ENCODE measurements at regions not wholly inside any gene's neighbourhood (a gene's known extent, or its start where the extent isn't known, plus 50 kb on each side); places are given as distances from the start of the nearest gene placed in this dataset.

DNA sequence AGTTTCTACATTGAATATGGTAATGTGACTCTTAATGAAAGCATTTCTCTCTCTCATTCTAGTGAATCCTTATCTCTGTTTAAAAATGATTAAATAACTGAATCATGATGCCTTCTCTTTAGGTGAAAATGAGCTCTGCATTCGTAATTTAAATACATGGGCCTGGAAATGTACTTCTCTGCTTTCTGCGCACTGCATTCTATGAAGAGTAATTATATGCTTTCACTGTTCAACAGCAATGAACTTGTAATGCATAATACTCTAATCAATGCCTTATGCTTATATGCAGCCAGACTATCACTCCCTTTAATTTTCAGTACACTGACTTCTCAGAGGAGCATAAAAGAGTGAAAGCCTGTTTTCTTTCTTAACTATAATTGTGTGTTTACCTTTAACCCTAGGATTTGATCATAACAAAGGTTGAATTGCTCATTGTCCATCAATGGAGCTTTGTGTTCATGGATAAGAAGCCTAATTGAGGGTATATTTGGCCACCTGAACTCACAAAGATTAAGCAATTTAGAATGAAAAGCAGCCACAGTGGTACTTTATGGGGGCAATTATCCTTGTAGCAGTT is 330.8 kb upstream of the PDZRN3 start:
- no peak for DNase-seq (ENCODE audit: low read depth in 2 of 2)

DNA sequence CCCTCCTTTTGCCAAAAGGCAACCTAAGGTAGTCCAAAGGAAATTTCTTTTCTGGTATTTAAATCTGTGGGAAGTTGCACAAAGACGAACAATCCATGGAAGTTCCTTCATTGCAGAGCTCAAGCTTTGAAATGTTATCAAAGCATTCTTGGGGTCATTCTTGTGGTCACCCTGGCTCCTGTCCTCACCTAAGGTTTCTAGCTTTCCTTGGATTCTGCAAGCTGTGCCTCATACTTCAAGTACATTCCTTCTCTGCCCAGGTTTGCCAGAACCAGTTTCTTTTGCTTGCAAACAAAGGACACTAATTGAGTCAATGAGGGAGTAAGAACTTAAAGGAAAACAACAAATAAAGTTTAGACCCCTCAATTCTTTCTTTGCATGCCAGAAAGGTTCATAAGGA is 329.8 kb upstream of the PDZRN3 start:
- DNase-seq (ENCODE audit: low read depth in 2 of 2), result no peak

DNA sequence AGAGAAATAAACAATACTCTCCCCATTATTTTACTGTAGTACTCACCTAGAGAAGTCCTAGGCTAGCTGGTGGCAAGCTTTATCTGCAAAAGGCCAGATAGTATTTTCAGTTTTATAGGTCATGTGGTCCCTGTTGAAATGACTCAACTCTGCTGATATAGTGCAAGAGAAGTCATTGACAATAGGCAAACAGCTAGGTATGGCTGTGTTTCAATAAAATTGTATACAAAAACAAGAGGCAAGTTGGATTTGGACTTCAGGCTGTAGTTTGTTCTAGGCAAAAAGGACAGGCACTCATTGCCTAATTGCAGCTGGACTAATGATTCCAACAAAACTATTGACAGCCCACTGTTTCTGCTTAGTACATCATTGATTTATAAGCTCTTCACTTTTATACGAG is 328.0 kb upstream of the PDZRN3 start:
- no peak for DNase-seq (ENCODE audit: low read depth in 2 of 2)

DNA sequence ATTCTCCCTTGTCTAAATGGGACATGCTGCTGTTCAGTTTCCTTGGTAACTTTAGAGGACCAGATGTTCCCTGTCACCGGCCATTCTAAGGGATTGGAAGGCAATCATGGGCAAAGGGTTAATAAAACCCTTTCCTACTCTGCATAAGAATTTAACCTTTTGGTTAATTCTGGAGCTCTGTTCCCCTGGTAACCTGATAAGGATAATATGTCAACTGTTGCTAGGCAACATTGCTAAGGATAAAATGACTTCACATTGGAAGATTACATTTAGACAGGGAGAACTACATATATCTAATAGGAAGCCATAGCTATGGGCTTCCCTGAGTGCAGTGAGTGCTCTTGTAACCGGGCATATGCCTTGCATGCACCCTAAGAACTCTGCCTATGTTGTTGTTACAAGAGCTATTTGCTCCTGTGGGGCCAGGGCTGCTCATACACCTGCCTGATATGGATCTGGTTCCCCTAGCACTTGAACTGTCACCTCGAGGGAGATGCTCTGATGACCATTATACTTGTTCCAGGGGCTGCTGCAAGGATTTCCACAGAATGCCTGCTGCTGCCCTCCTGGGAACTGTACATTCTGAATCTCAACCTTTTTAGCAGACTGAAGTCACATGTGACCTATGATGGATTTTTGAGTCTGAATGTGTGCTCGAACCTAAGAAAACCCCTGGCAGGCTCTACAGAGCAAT is 326.3 kb upstream of the PDZRN3 start:
- DNase-seq (ENCODE audit: low read depth in 2 of 2), result no peak

DNA sequence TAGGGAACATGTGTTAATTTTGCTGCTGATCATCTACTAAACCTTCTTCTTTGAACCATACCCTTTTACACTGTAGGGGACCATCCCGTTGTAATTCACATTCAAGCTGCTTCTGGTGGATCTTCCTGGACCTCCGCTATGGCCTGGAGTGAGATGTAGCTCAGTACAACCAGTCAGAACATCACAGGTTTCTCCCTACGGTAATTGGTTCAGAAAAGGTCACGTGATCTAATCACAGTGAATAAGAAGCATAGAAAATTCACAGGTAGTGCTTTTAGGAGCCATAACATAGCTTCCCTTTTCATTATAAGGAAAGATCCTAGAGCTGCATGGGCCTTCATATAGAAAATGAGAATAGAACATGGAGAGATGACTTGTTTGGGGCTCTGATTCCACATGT is 320.8 kb upstream of the PDZRN3 start:
- no peak for DNase-seq (ENCODE audit: low read depth in 2 of 2)

DNA sequence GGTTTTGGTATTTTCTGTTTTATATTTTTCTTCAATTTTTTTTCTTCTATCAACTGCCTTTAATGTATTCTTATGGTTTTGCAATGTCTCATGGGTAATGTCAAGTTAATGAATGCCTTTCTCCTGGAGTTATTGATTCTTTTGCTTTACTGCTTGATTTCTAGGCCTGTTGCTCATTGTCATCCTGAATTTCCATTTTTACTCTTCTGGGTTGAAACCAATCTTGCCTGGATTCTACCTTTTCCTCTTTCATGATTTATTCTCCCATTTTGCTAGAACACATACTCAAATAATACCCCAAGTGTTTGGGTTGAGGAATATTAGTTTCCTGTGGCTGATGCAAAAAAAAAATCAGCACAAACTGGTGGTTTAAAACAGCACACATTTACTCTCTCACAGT is 315.2 kb upstream of the PDZRN3 start:
- DNase-seq (ENCODE audit: low read depth in 2 of 2), result no peak

DNA sequence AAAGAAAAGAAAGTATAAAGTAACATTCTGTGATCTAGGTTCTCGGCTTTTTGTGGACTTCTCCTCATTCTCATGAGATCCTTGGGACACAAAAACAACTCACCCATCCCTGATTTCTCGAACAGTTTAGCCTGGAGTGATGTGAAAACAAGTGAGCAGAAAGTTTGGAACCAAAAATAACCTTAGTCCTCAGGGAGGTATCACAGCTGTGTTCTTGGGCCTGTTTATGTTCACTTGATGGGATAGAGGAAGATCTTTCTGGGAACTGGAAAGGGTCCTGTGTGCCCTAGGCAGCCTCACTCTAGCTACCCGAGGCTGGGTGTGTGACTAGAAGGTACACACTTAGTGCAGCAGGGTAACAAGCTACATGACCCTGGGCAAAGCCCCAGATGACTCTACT is 308.8 kb upstream of the PDZRN3 start:
- DNase-seq (ENCODE audit: low read depth in 2 of 2), result no peak

DNA sequence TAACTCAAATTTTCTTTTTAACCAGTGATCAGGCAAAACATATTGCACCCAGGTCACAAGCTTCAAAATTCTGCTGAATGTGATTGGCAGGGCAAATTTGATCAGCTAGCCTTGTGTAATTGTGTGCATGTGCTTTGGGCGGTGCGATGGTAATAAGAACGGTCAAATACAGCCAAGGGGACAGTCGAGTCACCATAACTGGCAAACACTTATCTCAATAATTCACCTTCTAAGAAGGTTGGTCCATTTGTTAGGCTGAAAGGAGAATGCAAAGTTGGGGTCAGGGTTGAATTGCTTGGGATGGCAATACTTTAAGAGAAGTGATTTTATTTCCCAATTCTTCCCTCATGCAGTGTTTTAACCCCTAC is 302.4 kb upstream of the PDZRN3 start:
- no peak for DNase-seq (ENCODE audit: low read depth in 2 of 2)

DNA sequence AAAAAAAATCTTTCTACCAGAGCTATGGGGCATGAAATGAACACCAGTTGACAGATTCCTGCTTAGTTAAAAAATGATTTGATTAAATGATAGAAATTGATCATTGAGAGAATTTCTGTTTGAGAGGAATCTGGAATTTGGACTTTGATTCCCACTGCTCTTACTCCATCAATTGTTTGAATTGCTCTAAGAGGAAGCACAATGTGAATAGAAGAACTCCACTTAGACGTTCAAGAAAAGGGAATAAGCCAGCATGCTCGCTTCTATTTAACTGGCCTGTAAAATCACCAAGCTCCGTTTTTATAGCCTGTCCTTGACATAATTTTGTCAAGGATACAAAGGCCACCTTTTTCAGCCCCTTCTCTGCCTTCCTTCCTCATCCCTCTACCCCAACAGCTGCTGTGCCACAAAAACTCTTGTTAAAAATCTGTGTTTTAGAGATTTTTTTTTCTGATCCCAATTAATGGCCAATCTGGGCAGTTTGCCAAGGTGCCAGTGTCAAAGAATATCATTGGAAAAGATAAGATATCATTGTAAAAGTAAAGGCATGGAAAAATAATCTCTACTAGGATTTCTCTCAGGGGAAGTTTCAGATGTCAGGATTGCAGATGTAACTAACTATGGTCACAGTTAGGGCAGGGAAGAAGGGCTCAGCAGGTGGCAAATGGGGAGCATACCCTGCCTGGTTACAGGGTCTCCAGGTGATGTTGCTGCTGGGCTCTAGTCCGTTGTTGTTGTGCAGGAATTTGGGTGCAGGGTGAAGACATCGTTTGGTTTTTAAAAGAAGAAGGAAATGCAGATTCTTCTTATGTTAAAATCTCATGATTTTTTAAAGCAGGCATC is 301.8 kb upstream of the PDZRN3 start:
- DNase-seq (ENCODE audit: low read depth in 2 of 2), result no peak

DNA sequence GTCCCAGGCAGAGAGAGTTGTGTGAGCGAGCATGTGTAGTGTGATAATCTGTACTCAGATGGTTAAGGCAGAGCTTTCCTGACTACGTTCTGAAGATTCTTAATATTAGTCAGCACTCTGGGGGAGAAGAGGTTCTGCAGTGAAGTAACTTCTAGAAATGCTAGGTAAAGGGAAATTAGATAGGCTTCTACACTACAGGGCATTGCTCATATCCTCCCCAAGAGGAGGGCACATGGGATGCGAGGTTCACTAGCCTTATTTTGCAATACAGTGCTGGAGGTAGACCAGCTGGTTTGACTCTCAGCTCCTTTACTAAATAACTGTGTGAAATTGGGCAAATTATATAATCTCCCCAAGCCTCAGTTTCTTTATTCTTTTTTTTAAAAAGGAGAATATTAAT is 300.3 kb upstream of the PDZRN3 start:
- no peak for DNase-seq (ENCODE audit: low read depth in 2 of 2)

DNA sequence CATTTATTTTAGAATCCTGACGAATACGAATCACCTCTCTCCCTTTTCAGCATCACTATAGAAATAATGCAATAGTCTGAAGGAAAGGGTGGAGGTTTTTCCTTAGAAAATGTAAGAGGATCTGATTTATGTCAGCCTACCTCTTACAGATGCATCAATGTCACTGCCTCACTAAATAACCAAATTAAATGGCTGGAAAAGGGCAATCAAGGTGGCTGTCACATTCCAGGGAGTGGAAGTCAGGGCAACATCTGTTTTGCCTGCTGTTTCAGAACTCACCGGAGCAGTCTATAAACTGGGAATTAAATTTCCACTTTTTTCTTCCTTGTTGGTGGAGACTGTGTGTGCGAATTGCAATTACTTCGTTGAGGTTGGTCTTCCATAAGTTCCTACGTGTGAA is 299.3 kb upstream of the PDZRN3 start:
- no peak for DNase-seq (ENCODE audit: low read depth in 2 of 2)

DNA sequence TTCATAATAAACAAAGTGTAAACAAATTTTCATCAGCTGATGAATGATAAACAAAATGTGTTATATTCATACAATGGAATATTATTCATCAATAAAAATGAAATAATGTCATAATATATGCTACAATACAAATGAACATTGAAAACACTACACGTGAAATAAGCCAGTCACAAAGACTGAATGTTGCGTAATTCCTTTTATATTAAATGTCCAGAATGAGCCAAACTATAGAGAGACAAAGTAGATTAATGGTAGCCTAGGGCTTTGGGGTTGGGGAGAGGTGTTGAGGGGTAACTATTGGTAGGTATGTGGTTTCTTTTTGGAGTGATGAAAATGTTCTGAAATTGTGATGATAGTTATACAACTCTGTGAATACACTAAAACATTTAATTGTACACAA is 292.9 kb upstream of the PDZRN3 start:
- no peak for DNase-seq (ENCODE audit: low read depth in 2 of 2)

DNA sequence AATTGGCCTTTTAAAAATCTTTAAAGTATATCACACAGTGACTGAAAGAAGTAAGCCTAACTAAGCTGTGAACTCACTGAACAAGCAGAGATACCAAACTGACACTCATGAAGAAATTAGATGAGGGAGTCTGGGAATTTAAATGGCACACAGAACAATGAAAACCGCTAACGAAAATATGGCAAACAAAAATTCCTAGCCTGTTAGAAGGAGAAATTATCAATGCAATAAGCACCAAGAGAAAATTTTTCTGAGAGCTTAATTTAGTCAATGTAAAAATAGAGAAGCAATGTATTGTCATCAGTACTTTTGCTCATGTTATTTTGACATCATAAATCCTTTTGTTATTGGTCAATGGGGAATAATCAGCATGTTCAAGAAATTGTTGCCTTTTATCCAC is 291.1 kb upstream of the PDZRN3 start:
- DNase-seq (ENCODE audit: low read depth in 2 of 2), result no peak

DNA sequence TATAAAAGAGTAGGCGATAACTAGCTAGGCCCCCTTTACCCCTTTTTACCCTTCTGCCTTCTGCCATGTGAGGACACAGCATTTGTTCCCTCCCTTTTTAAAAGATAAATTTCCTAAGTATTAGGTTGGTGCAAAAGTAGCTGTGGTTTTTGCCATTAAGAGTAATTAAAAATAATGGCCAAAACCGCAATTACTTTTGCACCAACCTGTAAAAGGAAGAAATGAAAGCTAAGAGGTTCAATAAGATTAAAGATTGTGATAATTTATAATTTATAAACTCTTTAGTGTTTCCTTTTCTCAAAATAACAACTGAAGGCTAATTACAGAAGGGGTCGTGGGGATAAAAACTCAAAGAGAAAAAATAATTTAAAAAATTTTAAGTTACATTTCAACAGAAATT is 283.5 kb upstream of the PDZRN3 start:
- no peak for DNase-seq (ENCODE audit: low read depth in 2 of 2)

DNA sequence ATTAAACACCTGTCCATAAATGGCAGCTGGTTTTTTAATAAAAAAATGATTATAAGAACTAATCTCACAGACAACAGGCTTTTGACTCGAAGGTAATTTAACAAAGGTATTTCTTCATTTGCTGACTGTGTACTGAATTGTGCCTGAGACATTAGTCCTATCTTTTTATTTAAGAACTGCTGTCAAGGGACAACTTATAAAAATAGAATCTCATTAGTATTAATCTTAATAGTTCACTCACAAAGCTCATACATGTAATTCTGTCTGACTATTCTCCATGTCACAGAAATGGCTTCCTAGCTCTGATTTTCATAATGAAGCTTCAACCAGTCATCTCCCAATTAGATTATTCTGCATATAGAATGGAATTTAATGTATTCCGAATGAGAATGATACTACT is 276.9 kb upstream of the PDZRN3 start:
- no peak for DNase-seq (ENCODE audit: low read depth in 2 of 2)

DNA sequence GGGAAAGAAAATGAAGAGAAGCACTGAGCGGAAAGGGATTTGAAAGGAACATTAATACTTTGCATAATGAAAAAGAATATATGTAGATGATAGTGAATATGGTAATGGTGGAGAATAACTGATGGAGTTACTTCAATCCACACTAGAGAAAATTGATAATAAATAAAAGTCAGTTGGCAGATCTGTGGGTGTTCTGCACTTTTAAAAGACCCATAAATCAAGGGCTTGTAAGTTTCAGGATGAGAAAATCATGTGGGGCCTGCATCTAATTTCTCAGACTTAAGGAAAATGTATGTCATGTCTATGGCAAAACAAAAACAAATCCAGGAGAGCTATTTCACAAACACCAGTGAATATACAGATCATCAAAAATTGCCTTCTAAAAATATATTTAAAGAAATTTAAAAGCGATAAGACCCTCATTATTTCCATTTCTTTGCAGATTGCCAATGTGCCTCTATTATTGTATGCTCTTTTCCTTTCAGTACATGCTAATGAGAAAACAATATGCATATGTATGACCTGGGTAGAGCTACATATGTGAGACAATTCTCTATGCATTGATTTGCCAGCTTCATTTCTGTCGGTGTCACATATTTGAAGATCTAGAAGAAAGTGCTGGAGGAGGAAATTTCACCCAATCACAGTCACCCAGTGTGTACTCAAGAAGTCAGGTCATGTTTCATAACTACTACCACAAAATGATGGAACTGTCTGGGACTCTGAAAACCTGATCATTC is 269.9 kb upstream of the PDZRN3 start:
- DNase-seq (ENCODE audit: low read depth in 2 of 2), result no peak

DNA sequence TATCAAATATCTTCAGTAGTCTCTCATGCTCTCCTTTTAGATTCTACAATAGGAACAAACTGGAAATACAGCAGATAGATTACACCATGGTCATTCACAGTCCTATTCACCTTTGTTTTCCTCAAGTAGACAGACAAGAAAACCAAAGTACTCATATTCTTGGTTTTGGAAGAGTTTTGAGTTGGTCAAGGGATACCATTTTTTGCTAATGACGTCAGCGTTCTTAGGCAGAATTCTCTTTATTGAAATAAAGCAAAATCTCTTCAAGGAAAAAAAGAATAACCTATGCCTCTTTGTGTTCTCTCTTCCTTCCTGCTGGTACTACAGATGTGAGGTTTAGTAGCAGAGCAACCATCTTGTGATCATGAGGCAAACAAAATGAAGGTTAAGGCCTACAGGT is 268.3 kb upstream of the PDZRN3 start:
- no peak for DNase-seq (ENCODE audit: low read depth in 2 of 2)

DNA sequence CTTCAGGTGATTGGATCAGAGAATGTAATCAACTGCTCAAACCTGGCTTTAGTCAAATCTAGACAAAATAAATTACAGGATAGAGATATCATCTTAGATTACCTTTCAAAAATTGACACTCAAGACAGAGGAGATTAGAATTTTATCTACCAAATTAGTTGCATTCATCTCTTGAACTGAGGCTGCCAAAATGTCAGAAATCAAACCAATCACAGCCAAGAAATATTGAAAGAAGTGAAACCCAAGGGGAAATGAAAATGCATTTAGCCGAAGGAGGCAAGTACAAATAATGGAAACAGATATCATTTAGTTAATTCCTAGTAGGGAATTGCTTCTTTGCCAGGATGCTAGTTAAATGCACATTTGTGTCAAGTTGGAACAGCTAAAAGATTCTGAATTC is 261.1 kb upstream of the PDZRN3 start:
- DNase-seq (ENCODE audit: low read depth in 2 of 2), result no peak

DNA sequence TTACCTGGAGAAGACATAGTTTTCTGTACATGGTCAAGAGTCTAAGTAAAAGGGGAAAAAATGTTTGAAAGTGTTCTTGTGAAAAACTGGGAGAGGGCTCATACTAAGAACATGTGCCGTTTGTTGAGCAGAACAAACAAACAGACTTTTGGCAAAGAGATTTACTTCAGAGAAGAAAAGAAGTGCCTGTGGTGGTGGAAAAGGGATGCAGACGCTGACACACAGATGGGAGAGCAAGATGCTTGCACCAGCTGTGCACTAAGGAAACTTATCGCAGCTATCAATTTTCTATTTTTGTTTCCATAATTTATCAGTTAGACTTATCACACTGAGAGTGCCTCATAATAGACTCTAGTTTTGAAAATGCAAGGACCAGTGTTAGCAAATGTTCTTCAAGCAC is 259.6 kb upstream of the PDZRN3 start:
- DNase-seq (ENCODE audit: low read depth in 2 of 2), result no peak

DNA sequence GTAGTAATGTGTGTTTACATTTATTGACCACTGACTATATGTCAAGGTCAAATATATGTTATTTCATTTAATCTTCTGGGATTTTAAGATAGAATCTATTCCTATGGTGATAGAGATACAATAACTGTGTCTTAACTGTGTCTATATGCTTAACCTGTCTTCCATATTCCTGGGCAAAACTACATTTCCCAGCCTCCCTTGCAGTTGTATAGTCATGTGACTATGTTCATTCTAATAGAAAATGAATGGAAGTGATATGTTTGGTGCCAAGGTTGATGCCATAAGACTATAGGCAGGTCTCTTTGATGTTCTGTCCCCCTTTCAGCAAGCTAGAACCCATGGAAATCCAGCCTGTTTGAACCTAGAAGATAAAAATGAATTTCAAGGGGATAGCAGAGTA is 258.8 kb upstream of the PDZRN3 start:
- DNase-seq (ENCODE audit: low read depth in 2 of 2), result no peak

DNA sequence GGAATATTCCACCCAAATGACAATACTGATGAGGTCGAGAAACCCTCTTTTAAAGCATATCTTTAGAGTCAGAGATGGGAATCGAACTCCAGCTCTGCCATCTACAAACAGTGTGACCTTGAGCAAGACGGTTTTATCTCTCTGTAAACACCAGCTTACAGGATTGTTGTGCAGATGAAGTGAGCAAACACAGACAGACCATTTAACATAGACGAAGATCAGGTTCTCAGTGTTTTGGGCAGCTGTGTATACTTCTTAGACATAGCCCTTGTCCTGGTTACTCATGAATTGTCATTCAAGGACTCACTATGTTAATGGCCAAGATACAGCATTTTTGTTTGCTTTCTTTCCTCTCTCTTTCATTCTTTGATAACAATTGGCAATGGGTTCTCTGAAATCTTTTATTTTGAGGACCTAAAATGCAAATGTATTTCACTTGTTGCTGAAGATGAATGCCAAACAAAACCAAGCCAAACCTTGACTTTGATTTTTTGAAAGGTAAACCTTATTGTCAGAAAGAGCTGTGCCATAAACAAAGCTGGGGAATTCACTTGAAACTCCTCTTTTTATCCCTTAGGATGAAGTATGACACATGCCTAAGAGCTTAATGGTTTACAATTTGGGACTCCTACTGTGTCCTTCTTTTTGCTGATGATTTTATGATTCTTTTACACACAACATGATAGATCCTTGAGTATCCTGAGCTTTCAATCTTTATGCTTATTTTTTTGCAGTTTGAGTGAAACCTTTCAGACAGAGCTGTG is 250.0 kb upstream of the PDZRN3 start:
- no peak for DNase-seq (ENCODE audit: low read depth in 2 of 2)

DNA sequence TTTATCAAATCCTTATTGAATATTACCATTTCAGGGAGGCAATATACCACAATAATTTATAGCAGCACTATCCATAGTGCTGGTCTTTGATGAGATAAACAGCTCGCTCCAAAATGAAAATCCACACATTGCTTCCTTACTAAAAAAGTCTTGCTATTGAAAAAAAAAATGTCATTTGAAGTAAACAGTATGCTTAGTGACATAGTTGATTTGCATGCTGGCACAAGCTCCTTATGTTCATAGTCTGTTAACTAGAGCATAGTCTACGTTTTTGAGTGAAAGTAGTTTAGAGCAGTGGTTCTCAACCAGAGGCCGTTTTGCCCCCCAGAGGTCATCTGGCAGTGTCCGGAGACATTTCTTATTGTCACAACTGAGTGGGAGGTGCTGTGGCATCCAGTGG is 249.4 kb upstream of the PDZRN3 start:
- DNase-seq (ENCODE audit: low read depth in 2 of 2), result no peak
